Activated effector memory CD4-positive, alpha-beta T cell treated with anti-CD3 and anti-CD28 coated beads, Interleukin-2, amount 50 U/mL, for 16 hours (primary cell): ENCODE measurements at regions not wholly inside any gene's neighbourhood (a gene's known extent, or its start where the extent isn't known, plus 50 kb on each side); places are given as distances from the start of the nearest gene placed in this dataset.
"Not testable (repeated sequence)": the region's sequence is repeated elsewhere in the genome, so short reads cannot be mapped to it uniquely, and the experiment has no call there.

ENCODE experiments used
- DNase-seq: peaks from one replicate; pipeline ENCODE4 v3.0.0-alpha.2; 2020

- DNase-seq = no peak
Observed at GRCh38 chr2:17058772-17059402, 393.3 kb upstream of the CYRIA start.

DNA sequence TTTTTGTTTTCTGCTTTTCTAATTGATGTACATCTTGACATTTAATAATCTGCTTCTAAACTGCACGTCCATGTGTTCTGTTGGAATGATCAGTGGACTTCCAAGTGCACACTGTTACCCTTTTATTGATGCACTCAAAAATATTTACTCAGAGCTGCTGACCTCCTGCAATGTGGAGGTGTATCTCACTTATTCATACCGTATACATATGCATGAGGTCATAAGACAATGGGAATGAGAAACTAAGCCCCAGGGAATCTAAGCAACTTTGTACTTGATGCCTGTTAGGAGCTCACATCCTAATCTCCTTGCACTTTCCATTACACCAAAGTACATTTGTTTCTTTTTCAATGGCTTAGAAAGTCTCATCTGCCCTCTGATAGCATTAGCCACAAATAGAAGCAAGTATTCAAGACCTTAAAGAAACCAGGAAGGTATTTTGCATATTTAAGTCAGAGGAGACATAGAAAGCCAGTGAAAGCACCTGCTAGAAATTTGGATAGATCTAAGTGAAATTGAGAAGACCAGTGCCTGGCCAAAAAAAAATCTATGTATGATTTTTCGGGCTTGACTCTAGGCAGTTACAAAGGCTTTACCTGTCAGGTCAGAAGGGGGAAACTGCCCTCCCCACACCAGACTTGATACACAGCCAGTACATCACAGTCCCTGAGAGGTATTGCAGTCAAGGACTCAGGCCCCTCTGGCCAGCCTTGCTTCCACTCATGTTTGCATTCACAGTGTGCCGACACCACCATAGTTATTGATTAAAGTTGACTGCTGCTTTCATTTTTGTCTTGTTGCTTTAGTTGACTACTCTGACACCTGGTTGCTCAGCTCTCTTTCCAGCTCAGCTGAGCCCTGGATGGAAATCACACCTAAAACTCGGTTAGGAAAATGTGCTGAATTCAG is 391.7 kb upstream of the CYRIA start:
- no peak for DNase-seq

- no peak for DNase-seq
Observed at GRCh38 chr2:17056236-17056635, 390.6 kb upstream of the CYRIA start.

DNA sequence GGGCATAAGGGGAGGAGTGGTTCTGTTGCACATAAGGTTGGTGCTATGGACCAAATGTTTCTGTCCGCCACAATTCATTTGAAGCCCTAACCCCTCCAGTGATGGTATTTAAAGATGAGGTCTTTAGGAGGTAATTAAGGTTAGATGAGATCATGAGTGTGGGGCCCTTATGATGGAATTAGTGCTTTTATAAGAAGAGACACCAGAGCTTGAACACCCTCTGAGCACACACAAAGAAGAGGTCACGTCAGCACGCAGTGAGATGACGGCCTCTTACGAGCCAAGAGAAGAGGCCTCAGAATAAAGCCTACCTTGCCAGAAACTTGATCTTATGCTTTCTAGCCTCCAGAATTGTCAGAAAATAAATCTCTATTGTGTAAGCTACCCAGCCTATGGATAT is 386.4 kb upstream of the CYRIA start:
- no peak for DNase-seq

GRCh38 chr2:17051538-17051937 is 385.9 kb upstream of the CYRIA start:
- no peak for DNase-seq

- DNase-seq = no peak
Observed at GRCh38 chr2:17043173-17043572, 377.5 kb upstream of the CYRIA start.

- no peak for DNase-seq
Observed at GRCh38 chr2:17036361-17036760, 370.7 kb upstream of the CYRIA start.

- DNase-seq = no peak
Observed at GRCh38 chr2:17035010-17035409, 369.4 kb upstream of the CYRIA start.

DNA sequence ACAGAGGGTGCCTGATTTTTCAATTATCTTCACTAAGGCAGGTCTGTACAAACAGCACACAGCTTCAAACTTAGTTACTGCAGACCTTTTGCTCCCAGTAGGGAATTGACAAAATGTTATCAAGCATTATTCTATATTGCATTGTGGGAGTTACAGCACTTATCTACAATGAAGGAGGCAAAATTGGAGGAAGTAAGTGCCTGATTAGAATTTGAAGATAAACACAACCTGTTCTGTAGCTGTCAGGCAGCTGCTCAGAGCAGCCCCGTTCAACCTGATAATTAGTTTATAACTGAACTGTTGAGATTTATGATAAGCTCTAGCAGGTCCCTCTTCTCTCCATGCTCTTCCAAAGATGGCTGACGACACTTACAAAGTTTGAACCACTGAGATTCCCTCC is 364.4 kb upstream of the CYRIA start:
- DNase-seq = no peak

GRCh38 chr2:17012297-17012696 is 346.7 kb upstream of the CYRIA start:
- DNase-seq = no peak

GRCh38 chr2:17010104-17010503 is 344.5 kb upstream of the CYRIA start:
- DNase-seq = no peak

DNA sequence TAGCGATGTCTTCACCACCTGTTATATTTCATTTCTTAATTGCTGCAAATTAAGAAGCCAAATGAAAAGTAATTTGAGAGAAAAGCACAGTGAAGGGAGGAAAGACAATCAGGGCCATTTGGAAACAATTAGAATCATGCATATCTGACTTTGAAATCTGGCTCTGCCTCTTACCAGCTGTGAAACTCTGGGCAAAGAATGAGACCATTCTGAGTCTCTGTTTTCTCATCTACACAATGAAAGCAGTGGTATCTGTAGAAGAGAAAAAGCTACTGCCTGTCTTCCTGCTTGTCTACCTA is 334.5 kb upstream of the CYRIA start:
- no peak for DNase-seq

GRCh38 chr2:16999347-17000183 is 333.9 kb upstream of the CYRIA start:
- no peak for DNase-seq

- DNase-seq = no peak
Observed at GRCh38 chr2:16978301-16978700, 312.7 kb upstream of the CYRIA start.

GRCh38 chr2:16974688-16975087 is 309.1 kb upstream of the CYRIA start:
- DNase-seq = no peak

- DNase-seq = no peak
Observed at GRCh38 chr2:16973586-16974286, 308.1 kb upstream of the CYRIA start.

- DNase-seq = no peak
Observed at GRCh38 chr2:16972276-16972675, 306.6 kb upstream of the CYRIA start.

GRCh38 chr2:16971722-16972234 is 306.1 kb upstream of the CYRIA start:
- DNase-seq = no peak

- DNase-seq = not testable (repeated sequence)
Observed at GRCh38 chr2:16970948-16971347, 305.3 kb upstream of the CYRIA start.

- DNase-seq = no peak
Observed at GRCh38 chr2:16962505-16962904, 296.9 kb upstream of the CYRIA start.

- DNase-seq = no peak
Observed at GRCh38 chr2:16960579-16960978, 294.9 kb upstream of the CYRIA start.

- DNase-seq = no peak
Observed at GRCh38 chr2:16958266-16958665, 292.6 kb upstream of the CYRIA start.

DNA sequence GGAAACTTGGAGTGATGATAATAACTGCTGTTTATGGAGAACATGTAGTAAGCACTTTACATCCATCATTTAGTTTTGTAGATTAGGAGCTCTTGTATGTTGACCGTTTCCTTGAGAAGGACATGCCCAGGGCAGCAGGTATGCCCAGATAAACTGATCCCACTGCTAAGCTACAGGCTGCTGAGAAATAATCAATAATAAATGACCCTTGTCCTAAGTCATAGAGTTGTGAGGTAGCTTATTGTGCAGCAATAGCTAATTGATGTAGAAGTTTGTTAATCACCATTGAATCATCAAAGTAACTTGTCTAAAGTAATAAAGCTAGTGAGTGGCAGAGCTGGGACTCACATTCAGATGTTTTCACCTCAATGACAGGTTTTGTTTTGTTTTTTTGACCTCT is 287.2 kb upstream of the CYRIA start:
- DNase-seq = no peak
